ENCODE measurements at regions not wholly inside any gene's neighbourhood (a gene's known extent, or its start where the extent isn't known, plus 50 kb on each side); places are given as distances from the start of the nearest gene placed in this dataset.

DNA sequence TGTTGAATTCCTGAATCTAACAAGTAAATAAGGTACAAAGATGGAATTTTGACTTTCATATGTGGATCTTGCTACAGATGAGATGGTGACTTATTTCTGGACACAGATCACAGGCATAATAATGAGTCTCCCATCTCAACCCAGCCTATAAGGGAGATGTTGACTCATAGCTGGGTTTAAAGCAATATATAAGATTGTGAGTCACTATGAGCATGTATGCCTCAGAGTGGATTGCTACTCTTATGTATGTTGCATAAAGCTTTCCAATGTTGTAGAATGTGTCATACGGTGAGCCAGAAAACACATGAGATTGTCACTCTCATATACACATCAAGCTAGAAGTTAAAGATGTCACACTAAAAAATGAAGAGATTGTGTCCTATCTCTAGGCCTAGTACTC is 884.3 kb upstream of the TSPY4 start:
- TF ChIP-seq, protein P1, sequence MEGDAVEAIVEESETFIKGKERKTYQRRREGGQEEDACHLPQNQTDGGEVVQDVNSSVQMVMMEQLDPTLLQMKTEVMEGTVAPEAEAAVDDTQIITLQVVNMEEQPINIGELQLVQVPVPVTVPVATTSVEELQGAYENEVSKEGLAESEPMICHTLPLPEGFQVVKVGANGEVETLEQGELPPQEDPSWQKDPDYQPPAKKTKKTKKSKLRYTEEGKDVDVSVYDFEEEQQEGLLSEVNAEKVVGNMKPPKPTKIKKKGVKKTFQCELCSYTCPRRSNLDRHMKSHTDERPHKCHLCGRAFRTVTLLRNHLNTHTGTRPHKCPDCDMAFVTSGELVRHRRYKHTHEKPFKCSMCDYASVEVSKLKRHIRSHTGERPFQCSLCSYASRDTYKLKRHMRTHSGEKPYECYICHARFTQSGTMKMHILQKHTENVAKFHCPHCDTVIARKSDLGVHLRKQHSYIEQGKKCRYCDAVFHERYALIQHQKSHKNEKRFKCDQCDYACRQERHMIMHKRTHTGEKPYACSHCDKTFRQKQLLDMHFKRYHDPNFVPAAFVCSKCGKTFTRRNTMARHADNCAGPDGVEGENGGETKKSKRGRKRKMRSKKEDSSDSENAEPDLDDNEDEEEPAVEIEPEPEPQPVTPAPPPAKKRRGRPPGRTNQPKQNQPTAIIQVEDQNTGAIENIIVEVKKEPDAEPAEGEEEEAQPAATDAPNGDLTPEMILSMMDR (CRISPR knock-in tag; IDR thresholded peaks at IDR 0.05) = no peak
- TF ChIP-seq RFX5 (IDR thresholded peaks at IDR 0.05; ENCODE audit: low read depth, low read length) (no peak), MXI1 (IDR thresholded peaks at IDR 0.05; ENCODE audit: borderline replicate concordance, low read depth, low read length) (no peak), GABPB1 (CRISPR knock-in tag; IDR thresholded peaks at IDR 0.05) (no peak), SYNCRIP (IDR thresholded peaks at IDR 0.05; ENCODE audit: insufficient read depth, low read depth, low read length) (no peak), SMAD3 (CRISPR knock-in tag; IDR thresholded peaks at IDR 0.05) (no peak), ZBTB7A (CRISPR knock-in tag; IDR thresholded peaks at IDR 0.05) (no peak), ZNF431 (CRISPR knock-in tag; IDR thresholded peaks at IDR 0.05; ENCODE audit: borderline replicate concordance, low read depth) (no peak), BHLHE40 (IDR thresholded peaks at IDR 0.05; ENCODE audit: low read length) (no peak), ZNF263 (CRISPR knock-in tag; IDR thresholded peaks at IDR 0.05) (no peak), JUN (CRISPR knock-in tag; IDR thresholded peaks at IDR 0.05) (no peak)
- TF ChIP-seq, protein P2, sequence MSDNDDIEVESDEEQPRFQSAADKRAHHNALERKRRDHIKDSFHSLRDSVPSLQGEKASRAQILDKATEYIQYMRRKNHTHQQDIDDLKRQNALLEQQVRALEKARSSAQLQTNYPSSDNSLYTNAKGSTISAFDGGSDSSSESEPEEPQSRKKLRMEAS (IDR thresholded peaks at IDR 0.05) = no peak
- TF ChIP-seq, protein P3, sequence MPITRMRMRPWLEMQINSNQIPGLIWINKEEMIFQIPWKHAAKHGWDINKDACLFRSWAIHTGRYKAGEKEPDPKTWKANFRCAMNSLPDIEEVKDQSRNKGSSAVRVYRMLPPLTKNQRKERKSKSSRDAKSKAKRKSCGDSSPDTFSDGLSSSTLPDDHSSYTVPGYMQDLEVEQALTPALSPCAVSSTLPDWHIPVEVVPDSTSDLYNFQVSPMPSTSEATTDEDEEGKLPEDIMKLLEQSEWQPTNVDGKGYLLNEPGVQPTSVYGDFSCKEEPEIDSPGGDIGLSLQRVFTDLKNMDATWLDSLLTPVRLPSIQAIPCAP (CRISPR knock-in tag; IDR thresholded peaks at IDR 0.05; ENCODE audit: low read depth) = no peak
- TF ChIP-seq, protein P4, sequence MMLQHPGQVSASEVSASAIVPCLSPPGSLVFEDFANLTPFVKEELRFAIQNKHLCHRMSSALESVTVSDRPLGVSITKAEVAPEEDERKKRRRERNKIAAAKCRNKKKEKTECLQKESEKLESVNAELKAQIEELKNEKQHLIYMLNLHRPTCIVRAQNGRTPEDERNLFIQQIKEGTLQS (CRISPR knock-in tag; IDR thresholded peaks at IDR 0.05) = no peak

All from HepG2 (cell line).